A549 (cell line): ENCODE measurements at regions not wholly inside any gene's neighbourhood (a gene's known extent, or its start where the extent isn't known, plus 50 kb on each side); places are given as distances from the start of the nearest gene placed in this dataset.

ENCODE experiments used
- ATAC-seq, 2 experiments: fragments of 200-7000 bp in 1 of 2; fragments of >200 bp in 1 of 2; cut with Nextera tagmentation in 1 of 2; cut with Tn5 transposase in 1 of 2; 3 replicates each; pipeline versions ENCODE4 v1.8.0 to v1.9.1; 2018 to 2020; ENCODE audit warnings: mild to moderate bottlenecking in 1 of 2, moderate library complexity in 1 of 2
- CTCF ChIA-PET: fragments of 300-600 bp; sonication (Branson Sonifier 250); formaldehyde crosslinking; extraction: SDS; loops from one replicate; lab custom pipeline; 2021; ENCODE audit warnings: antibody characterized with exemption, inconsistent platforms; lab: Yijun Ruan, JAX
- POLR2A ChIA-PET: fragments of 350-600 bp; formaldehyde crosslinking; extraction: SDS; loops from one replicate; lab custom pipeline; 2021; ENCODE audit warnings: antibody characterized with exemption, inconsistent platforms; lab: Yijun Ruan, JAX
- DNase-seq, 2 experiments: peaks; one replicate each; pipeline versions ENCODE4 v3.0.0 to v3.0.0-alpha.2; 2011 to 2016; ENCODE audit warnings: low read depth in 1 of 2, low spot score in 1 of 2
- FAIRE-seq: peaks from 2 replicates; lab custom pipeline; 2011; peaks lifted over from hg19 to GRCh38; lab: Jason Lieb, UNC
- H3K27ac ChIP-seq, 2 experiments: fragments of >200 bp; sonication (Bioruptor Twin); formaldehyde crosslinking; 3 replicates each; pipeline ENCODE4 v1.5.1; 2016 to 2017
- H3K4me1 ChIP-seq: fragments of >200 bp; sonication (Bioruptor Twin); formaldehyde crosslinking; 3 replicates; pipeline ENCODE4 v1.6.1; 2016
- H3K4me2 ChIP-seq: fragments of >200 bp; sonication (Bioruptor Twin); formaldehyde crosslinking; 3 replicates; pipeline ENCODE4 v1.6.1; 2016
- H3K4me3 ChIP-seq: fragments of >200 bp; sonication (Bioruptor Twin); formaldehyde crosslinking; 3 replicates; pipeline ENCODE4 v1.5.1; 2016
- H3K9me3 ChIP-seq: fragments of >200 bp; sonication (Bioruptor Twin); formaldehyde crosslinking; 3 replicates; pipeline ENCODE4 v1.6.1; 2016
- CBX2 ChIP-seq: fragments of 200-600 bp; sonication (generic); IDR thresholded peaks from 2 replicates; pipeline ENCODE4 v1.6.1; 2016; ENCODE audit warnings: low read depth, mild to moderate bottlenecking, borderline replicate concordance
- CEBPB ChIP-seq, 2 experiments: fragments of >200 bp in 1 of 2; sonication (Bioruptor Twin) in 1 of 2; formaldehyde crosslinking in 1 of 2; IDR thresholded peaks; 2 replicates each; pipeline ENCODE4 v1.6.1; 2012 to 2016
- EHMT2 ChIP-seq: fragments of 200-600 bp; sonication (generic); IDR thresholded peaks from 2 replicates; pipeline ENCODE4 v1.6.1; 2016; ENCODE audit warnings: antibody characterized with exemption, low read depth, mild to moderate bottlenecking, moderate library complexity
- EP300 ChIP-seq, 2 experiments: fragments of >200 bp; sonication (Bioruptor Twin); formaldehyde crosslinking; IDR thresholded peaks; 2 replicates in 1 of 2; 3 replicates in 1 of 2; pipeline ENCODE4 v1.6.1; 2016 to 2017
- FOSL2 ChIP-seq, 2 experiments: fragments of 450-650 bp in 1 of 2; fragments of >200 bp in 1 of 2; sonication (Bioruptor Twin) in 1 of 2; formaldehyde crosslinking; IDR thresholded peaks; 2 replicates each; pipeline versions ENCODE4 v1.5.0 to v1.6.1; 2016 to 2020; ENCODE audit warnings: mild to moderate bottlenecking in 1 of 2, moderate library complexity in 1 of 2
- HEYL ChIP-seq: fragments of 250-450 bp; sonication (Bioruptor Pico); IDR thresholded peaks from 2 replicates; pipeline ENCODE4 v1.8.0; 2021; ENCODE audit warnings: mild to moderate bottlenecking, moderate library complexity
- KDM1A ChIP-seq: fragments of 200-600 bp; sonication (generic); IDR thresholded peaks from 2 replicates; pipeline ENCODE4 v1.6.1; 2016; ENCODE audit warnings: low read depth, mild to moderate bottlenecking
- MAFK ChIP-seq: fragments of 450-650 bp; IDR thresholded peaks from 2 replicates; pipeline ENCODE4 v1.6.1; 2014; ENCODE audit not compliant: partially characterized antibody
- MYC ChIP-seq: IDR thresholded peaks from 2 replicates; pipeline ENCODE4 v1.6.1; 2012; ENCODE audit warnings: mild to moderate bottlenecking, inconsistent platforms, low read length, improper control_type of control experiment, borderline replicate concordance
- NFE2L2 ChIP-seq: fragments of 150-350 bp; conservative IDR thresholded peaks from 2 replicates; pipeline ENCODE4 v1.6.1; 2014; ENCODE audit warnings: low read length
- NPAS2 ChIP-seq: fragments of 250-450 bp; sonication (Bioruptor Pico); IDR thresholded peaks from 2 replicates; pipeline ENCODE4 v1.8.0; 2022; ENCODE audit warnings: mild to moderate bottlenecking, moderate library complexity, borderline replicate concordance
- NR3C1 ChIP-seq: fragments of >200 bp; sonication (Bioruptor Twin); formaldehyde crosslinking; IDR thresholded peaks from 3 replicates; pipeline ENCODE4 v1.6.1; 2017
- POLR2AphosphoS2 ChIP-seq: conservative IDR thresholded peaks from 2 replicates; pipeline ENCODE4 v1.6.1; 2012; ENCODE audit warnings: low read length, improper control_type of control experiment, inconsistent platforms
- RAD21 ChIP-seq, 2 experiments: fragments of >200 bp in 1 of 2; sonication (Bioruptor Twin) in 1 of 2; formaldehyde crosslinking in 1 of 2; IDR thresholded peaks in 1 of 2; conservative IDR thresholded peaks in 1 of 2; 2 replicates in 1 of 2; 3 replicates in 1 of 2; pipeline ENCODE4 v1.6.1; 2012 to 2018; ENCODE audit warnings: inconsistent platforms in 1 of 2
- SMC3 ChIP-seq: fragments of >200 bp; sonication (Bioruptor Twin); formaldehyde crosslinking; IDR thresholded peaks from 3 replicates; pipeline ENCODE4 v1.6.1; 2018; ENCODE audit warnings: inconsistent platforms
- SREBF2 ChIP-seq: fragments of 450-650 bp; IDR thresholded peaks from 2 replicates; pipeline ENCODE4 v1.6.1; 2014; ENCODE audit warnings: mild to moderate bottlenecking, moderate library complexity
- TFCP2L1 ChIP-seq: fragments of 250-450 bp; sonication (Bioruptor Pico); IDR thresholded peaks from 2 replicates; pipeline ENCODE4 v1.5.0; 2021; ENCODE audit warnings: mild to moderate bottlenecking
- ZNF302 ChIP-seq: fragments of 250-450 bp; sonication (Bioruptor Pico); IDR thresholded peaks from 2 replicates; pipeline ENCODE4 v1.9.0; 2021; ENCODE audit warnings: inconsistent platforms, mild to moderate bottlenecking, moderate library complexity
- WGBS: methylation state at CpG from one replicate; pipeline ENCODE4 v1.1.6; 2017; ENCODE audit errors: missing lambda C conversion rate; 5-methylcytosine and 5-hydroxymethylcytosine counted together
- TF ChIP-seq, protein P1 (sequence below): fragments of 200-600 bp; sonication (generic); IDR thresholded peaks from 2 replicates; pipeline ENCODE4 v1.6.1; 2016; ENCODE audit warnings: antibody characterized with exemption, mild to moderate bottlenecking, moderate library complexity
- TF ChIP-seq, protein P2 (sequence below): IDR thresholded peaks from 2 replicates; pipeline ENCODE4 v1.6.1; 2012
- TF ChIP-seq, protein P3 (sequence below): IDR thresholded peaks from 2 replicates; pipeline ENCODE4 v1.6.1; 2012
- TF ChIP-seq, protein P4 (sequence below): fragments of 250-450 bp; sonication (Bioruptor Pico); IDR thresholded peaks from 2 replicates; pipeline ENCODE4 v1.5.0; 2021; ENCODE audit warnings: mild to moderate bottlenecking, moderate library complexity, borderline replicate concordance
- TF ChIP-seq, protein P5 (sequence below): IDR thresholded peaks from 2 replicates; pipeline ENCODE4 v1.6.1; 2012; ENCODE audit warnings: low read depth, borderline replicate concordance

DNA sequence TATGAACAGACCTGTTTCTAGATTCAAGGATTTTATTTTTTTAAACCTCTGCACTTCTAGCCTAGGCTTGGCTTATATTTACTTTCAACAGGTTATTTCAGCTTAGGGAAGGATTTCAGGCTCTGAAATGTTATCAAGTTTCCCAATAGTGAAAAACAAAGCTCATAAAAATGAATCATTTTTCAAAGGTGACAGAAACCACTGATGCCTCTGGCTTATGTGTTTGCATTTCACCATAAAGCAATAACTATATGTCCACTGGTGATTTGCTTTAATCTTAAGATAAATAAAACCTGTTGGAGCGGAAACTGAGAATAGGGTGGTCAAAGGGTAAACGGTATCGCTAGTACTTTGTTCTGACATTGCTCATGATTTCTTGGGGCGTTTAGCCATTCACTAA, 141.2 kb upstream of the LRIG1 start:
- ChIA-PET CTCF (no interaction called here), POLR2A (no interaction called here)
- 47% methylated on average over 4 of the region's 4 CpGs for WGBS
- ATAC-seq (no peak), DNase-seq (no peak), FAIRE-seq (no peak)
- no peak overlapping the region for H3K27ac ChIP-seq
- H3K4me2 ChIP-seq, result no peak overlapping the region
- no peak overlapping the region for H3K4me3 ChIP-seq
- TF ChIP-seq, protein P1, sequence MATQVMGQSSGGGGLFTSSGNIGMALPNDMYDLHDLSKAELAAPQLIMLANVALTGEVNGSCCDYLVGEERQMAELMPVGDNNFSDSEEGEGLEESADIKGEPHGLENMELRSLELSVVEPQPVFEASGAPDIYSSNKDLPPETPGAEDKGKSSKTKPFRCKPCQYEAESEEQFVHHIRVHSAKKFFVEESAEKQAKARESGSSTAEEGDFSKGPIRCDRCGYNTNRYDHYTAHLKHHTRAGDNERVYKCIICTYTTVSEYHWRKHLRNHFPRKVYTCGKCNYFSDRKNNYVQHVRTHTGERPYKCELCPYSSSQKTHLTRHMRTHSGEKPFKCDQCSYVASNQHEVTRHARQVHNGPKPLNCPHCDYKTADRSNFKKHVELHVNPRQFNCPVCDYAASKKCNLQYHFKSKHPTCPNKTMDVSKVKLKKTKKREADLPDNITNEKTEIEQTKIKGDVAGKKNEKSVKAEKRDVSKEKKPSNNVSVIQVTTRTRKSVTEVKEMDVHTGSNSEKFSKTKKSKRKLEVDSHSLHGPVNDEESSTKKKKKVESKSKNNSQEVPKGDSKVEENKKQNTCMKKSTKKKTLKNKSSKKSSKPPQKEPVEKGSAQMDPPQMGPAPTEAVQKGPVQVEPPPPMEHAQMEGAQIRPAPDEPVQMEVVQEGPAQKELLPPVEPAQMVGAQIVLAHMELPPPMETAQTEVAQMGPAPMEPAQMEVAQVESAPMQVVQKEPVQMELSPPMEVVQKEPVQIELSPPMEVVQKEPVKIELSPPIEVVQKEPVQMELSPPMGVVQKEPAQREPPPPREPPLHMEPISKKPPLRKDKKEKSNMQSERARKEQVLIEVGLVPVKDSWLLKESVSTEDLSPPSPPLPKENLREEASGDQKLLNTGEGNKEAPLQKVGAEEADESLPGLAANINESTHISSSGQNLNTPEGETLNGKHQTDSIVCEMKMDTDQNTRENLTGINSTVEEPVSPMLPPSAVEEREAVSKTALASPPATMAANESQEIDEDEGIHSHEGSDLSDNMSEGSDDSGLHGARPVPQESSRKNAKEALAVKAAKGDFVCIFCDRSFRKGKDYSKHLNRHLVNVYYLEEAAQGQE, result no peak
- TF ChIP-seq CEBPB (IDR thresholded peaks at IDR 0.05) (no peak), FOSL2 (IDR thresholded peaks at IDR 0.05) (no peak), FOSL2 (CRISPR knock-in tag; IDR thresholded peaks at IDR 0.05) (no peak), POLR2AphosphoS2 (no peak), NR3C1 (no peak), EHMT2 (no peak), ZNF302 (no peak), EP300 (IDR thresholded peaks at IDR 0.05) (no peak), MAFK (no peak)
- TF ChIP-seq, protein P2, sequence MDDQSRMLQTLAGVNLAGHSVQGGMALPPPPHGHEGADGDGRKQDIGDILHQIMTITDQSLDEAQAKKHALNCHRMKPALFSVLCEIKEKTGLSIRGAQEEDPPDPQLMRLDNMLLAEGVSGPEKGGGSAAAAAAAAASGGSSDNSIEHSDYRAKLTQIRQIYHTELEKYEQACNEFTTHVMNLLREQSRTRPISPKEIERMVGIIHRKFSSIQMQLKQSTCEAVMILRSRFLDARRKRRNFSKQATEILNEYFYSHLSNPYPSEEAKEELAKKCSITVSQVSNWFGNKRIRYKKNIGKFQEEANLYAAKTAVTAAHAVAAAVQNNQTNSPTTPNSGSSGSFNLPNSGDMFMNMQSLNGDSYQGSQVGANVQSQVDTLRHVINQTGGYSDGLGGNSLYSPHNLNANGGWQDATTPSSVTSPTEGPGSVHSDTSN, result no peak
- TF ChIP-seq, protein P3, sequence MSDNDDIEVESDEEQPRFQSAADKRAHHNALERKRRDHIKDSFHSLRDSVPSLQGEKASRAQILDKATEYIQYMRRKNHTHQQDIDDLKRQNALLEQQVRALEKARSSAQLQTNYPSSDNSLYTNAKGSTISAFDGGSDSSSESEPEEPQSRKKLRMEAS, result no peak
- no peaks in the 10 kb centered on the region for H3K9me3 ChIP-seq
- no peaks in the 10 kb centered on the region; the same call in 2 of the 3 replicates for H3K4me1 ChIP-seq

DNA sequence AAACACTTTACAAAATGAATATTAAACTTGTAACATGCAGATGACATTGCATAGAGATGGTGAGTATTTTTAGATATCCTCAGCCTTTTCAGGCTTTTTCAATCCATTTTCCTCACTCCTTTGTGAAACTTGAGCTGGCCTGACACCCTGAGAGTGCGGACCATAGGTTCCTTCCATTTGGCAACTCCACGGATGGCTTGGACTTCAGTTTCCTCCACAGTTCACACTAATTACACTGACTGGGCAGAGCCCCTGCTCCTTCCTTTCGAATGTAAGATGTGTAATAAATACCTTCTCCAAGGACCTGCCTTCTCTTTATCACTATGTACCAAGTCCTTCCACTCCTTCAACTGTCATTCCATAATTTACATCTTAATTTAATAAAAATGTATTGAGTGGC, 141.7 kb upstream of the LRIG1 start:
- H3K4me3 ChIP-seq, result no peak overlapping the region
- H3K4me2 ChIP-seq, result no peak overlapping the region
- no peak for FAIRE-seq
- H3K9me3 ChIP-seq, result no peaks in the 10 kb centered on the region
- ATAC-seq, result no peak
- no peak for DNase-seq
- H3K4me1 ChIP-seq, result no peaks in the 10 kb centered on the region; the same call in 2 of the 3 replicates
- 32% methylated on average over 3 of the region's 3 CpGs for WGBS
- POLR2A ChIA-PET, result no interaction called here
- CTCF ChIA-PET, result no interaction called here
- H3K27ac ChIP-seq, result no peak overlapping the region
- TF ChIP-seq SREBF2 (no peak), TFCP2L1 (CRISPR knock-in tag) (no peak), KDM1A (no peak), HEYL (CRISPR knock-in tag) (no peak), ZNF302 (no peak), NFE2L2 (no peak), MYC (no peak), CBX2 (no peak), RAD21 (conservative IDR thresholded peaks at IDR 0.05 in 1 of 2, IDR thresholded peaks at IDR 0.05 in 1 of 2) (no peak), SMC3 (no peak), NPAS2 (CRISPR knock-in tag) (no peak)
- TF ChIP-seq, protein P4, sequence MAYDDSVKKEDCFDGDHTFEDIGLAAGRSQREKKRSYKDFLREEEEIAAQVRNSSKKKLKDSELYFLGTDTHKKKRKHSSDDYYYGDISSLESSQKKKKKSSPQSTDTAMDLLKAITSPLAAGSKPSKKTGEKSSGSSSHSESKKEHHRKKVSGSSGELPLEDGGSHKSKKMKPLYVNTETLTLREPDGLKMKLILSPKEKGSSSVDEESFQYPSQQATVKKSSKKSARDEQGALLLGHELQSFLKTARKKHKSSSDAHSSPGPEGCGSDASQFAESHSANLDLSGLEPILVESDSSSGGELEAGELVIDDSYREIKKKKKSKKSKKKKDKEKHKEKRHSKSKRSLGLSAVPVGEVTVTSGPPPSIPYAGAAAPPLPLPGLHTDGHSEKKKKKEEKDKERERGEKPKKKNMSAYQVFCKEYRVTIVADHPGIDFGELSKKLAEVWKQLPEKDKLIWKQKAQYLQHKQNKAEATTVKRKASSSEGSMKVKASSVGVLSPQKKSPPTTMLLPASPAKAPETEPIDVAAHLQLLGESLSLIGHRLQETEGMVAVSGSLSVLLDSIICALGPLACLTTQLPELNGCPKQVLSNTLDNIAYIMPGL (CRISPR knock-in tag), result no peak
- TF ChIP-seq, protein P2, result no peak
- TF ChIP-seq, protein P5, sequence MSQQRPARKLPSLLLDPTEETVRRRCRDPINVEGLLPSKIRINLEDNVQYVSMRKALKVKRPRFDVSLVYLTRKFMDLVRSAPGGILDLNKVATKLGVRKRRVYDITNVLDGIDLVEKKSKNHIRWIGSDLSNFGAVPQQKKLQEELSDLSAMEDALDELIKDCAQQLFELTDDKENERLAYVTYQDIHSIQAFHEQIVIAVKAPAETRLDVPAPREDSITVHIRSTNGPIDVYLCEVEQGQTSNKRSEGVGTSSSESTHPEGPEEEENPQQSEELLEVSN, result no peak
